Spinal cord (tissue), 9 donors: ENCODE measurements at regions not wholly inside any gene's neighbourhood (a gene's known extent, or its start where the extent isn't known, plus 50 kb on each side); places are given as distances from the start of the nearest gene placed in this dataset.

ENCODE experiments used
- DNase-seq, 6 donors: peaks; one replicate each; pipeline versions ENCODE4 v3.0.0 to v3.0.0-alpha.2; 2013 to 2015; ENCODE audit warnings: low spot score in 6 of 6, low read depth in 4 of 6
- H3K27ac ChIP-seq: one replicate; pipeline ENCODE4 v1.5.1; 2013; ENCODE audit warnings: low read depth, low read length, control low read depth
- H3K27me3 ChIP-seq: one replicate; pipeline ENCODE4 v1.6.1; 2013; ENCODE audit warnings: low read length; ENCODE audit not compliant: control insufficient read depth, insufficient read depth
- H3K36me3 ChIP-seq: one replicate; pipeline ENCODE4 v1.6.1; 2013; ENCODE audit warnings: low read length; ENCODE audit not compliant: control insufficient read depth, insufficient read depth
- H3K4me1 ChIP-seq: one replicate; pipeline ENCODE4 v1.6.1; 2013; ENCODE audit warnings: low read length; ENCODE audit not compliant: control insufficient read depth, insufficient read depth
- H3K4me3 ChIP-seq: one replicate; pipeline ENCODE4 v1.5.1; 2013; ENCODE audit warnings: low read depth, low read length, control low read depth
- H3K9me3 ChIP-seq: one replicate; pipeline ENCODE4 v1.6.1; 2013; ENCODE audit warnings: low read length; ENCODE audit not compliant: control insufficient read depth, insufficient read depth
- WGBS: methylation state at CpG from one replicate; pipeline ENCODE4 v1.1.5; 2013; ENCODE audit warnings: missing lambda C conversion rate; ENCODE audit not compliant: insufficient coverage; 5-methylcytosine and 5-hydroxymethylcytosine counted together
- donor health status: healthy.

GRCh38 chr21:35840197-35840799 lies 220.0 kb downstream of the SETD4 start:
- Histone ChIP-seq H3K36me3 (no peaks in the 10 kb centered on the region), H3K9me3 (no peaks in the 10 kb centered on the region), H3K27ac (no peak overlapping the region), H3K4me3 (no peak overlapping the region), H3K27me3 (no peaks in the 10 kb centered on the region), H3K4me1 (no peaks in the 10 kb centered on the region)
- peak in 5 of 6 donors; percentile 44 to 93 (median 61) for DNase-seq
- WGBS: no CpG with 5 or more reads among the region's 2 CpGs

GRCh38 chr21:35838987-35839763 lies 221.2 kb downstream of the SETD4 start:
- Histone ChIP-seq H3K27me3 (no peaks in the 10 kb centered on the region), H3K36me3 (no peaks in the 10 kb centered on the region), H3K27ac (no peak overlapping the region), H3K4me3 (no peak overlapping the region), H3K4me1 (no peaks in the 10 kb centered on the region), H3K9me3 (no peaks in the 10 kb centered on the region)
- DNase-seq: no peak
- 93% methylated on average over 5 of the region's 7 CpGs for WGBS

- no CpG with 5 or more reads among the region's 1 CpG for WGBS
- DNase-seq: no peak
- no peaks in the 10 kb centered on the region for H3K27me3 ChIP-seq
- no peaks in the 10 kb centered on the region for H3K4me1 ChIP-seq
- no peaks in the 10 kb centered on the region for H3K9me3 ChIP-seq
- H3K36me3 ChIP-seq: no peaks in the 10 kb centered on the region
- H3K27ac ChIP-seq: no peak overlapping the region
- H3K4me3 ChIP-seq: no peak overlapping the region
These were observed 222.0 kb downstream of the SETD4 start for GRCh38 chr21:35838350-35838749.

- H3K4me1 ChIP-seq: no peaks in the 10 kb centered on the region
- WGBS: 25% methylated on average over 1 of the region's 1 CpG
- no peaks in the 10 kb centered on the region for H3K27me3 ChIP-seq
- no peak overlapping the region for H3K27ac ChIP-seq
- no peak for DNase-seq
- no peaks in the 10 kb centered on the region for H3K36me3 ChIP-seq
- H3K4me3 ChIP-seq: no peak overlapping the region
- H3K9me3 ChIP-seq: no peaks in the 10 kb centered on the region
These were observed 226.3 kb downstream of the SETD4 start for GRCh38 chr21:35833991-35834390.

GRCh38 chr21:35833388-35833787 lies 226.9 kb downstream of the SETD4 start:
- Histone ChIP-seq H3K4me1 (no peaks in the 10 kb centered on the region), H3K36me3 (no peaks in the 10 kb centered on the region), H3K9me3 (no peaks in the 10 kb centered on the region), H3K27me3 (no peaks in the 10 kb centered on the region), H3K4me3 (no peak overlapping the region), H3K27ac (no peak overlapping the region)
- WGBS: 94% methylated on average over 3 of the region's 3 CpGs
- no peak for DNase-seq

GRCh38 chr21:35831230-35831629 lies 229.1 kb downstream of the SETD4 start:
- Histone ChIP-seq H3K4me3 (no peak overlapping the region), H3K36me3 (no peaks in the 10 kb centered on the region), H3K4me1 (no peaks in the 10 kb centered on the region), H3K27me3 (no peaks in the 10 kb centered on the region), H3K27ac (no peak overlapping the region), H3K9me3 (no peaks in the 10 kb centered on the region)
- WGBS: 95% methylated on average over 4 of the region's 6 CpGs
- DNase-seq: no peak

GRCh38 chr21:35829067-35829466 lies 231.3 kb downstream of the SETD4 start:
- 38% methylated on average over 5 of the region's 5 CpGs for WGBS
- DNase-seq: no peak
- Histone ChIP-seq H3K27me3 (no peaks in the 10 kb centered on the region), H3K9me3 (no peaks in the 10 kb centered on the region), H3K4me3 (no peak overlapping the region), H3K4me1 (no peaks in the 10 kb centered on the region), H3K27ac (no peak overlapping the region), H3K36me3 (no peaks in the 10 kb centered on the region)

GRCh38 chr21:35828161-35828560 lies 232.2 kb downstream of the SETD4 start:
- 60% methylated on average over 1 of the region's 4 CpGs for WGBS

GRCh38 chr21:35827004-35827403 lies 233.3 kb downstream of the SETD4 start:
- Histone ChIP-seq H3K27me3 (no peaks in the 10 kb centered on the region), H3K27ac (no peak overlapping the region), H3K4me3 (no peak overlapping the region), H3K4me1 (no peaks in the 10 kb centered on the region), H3K36me3 (no peaks in the 10 kb centered on the region), H3K9me3 (no peaks in the 10 kb centered on the region)
- no peak for DNase-seq
- no CpG with 5 or more reads among the region's 1 CpG for WGBS

More at GRCh38 chr21:35828161-35828560, 232.2 kb downstream of the SETD4 start:
- H3K27me3 ChIP-seq: no peaks in the 10 kb centered on the region
- H3K9me3 ChIP-seq: no peaks in the 10 kb centered on the region
- H3K4me3 ChIP-seq: no peak overlapping the region
- no peaks in the 10 kb centered on the region for H3K36me3 ChIP-seq
- no peak for DNase-seq
- H3K4me1 ChIP-seq: no peaks in the 10 kb centered on the region
- no peak overlapping the region for H3K27ac ChIP-seq
